ENCODE measurements at regions not wholly inside any gene's neighbourhood (a gene's known extent, or its start where the extent isn't known, plus 50 kb on each side); places are given as distances from the start of the nearest gene placed in this dataset.
A peak's percentile ranks its signal among the peaks of the same experiment; 100 is the strongest.

- H3K9me3 ChIP-seq, result no peaks in the 10 kb centered on the region
- TF ChIP-seq CEBPB (IDR thresholded peaks at IDR 0.05) (no peak), BCL3 (IDR thresholded peaks at IDR 0.05) (no peak), GATA3 (IDR thresholded peaks at IDR 0.05; ENCODE audit: borderline replicate concordance) (no peak), NPAS2 (CRISPR knock-in tag; IDR thresholded peaks at IDR 0.05; ENCODE audit: borderline replicate concordance) (no peak), POLR2AphosphoS2 (conservative IDR thresholded peaks at IDR 0.05; ENCODE audit: low read length) (no peak), KDM5A (IDR thresholded peaks at IDR 0.05) (no peak), PBX3 (IDR thresholded peaks at IDR 0.05) (no peak), SREBF2 (IDR thresholded peaks at IDR 0.05) (no peak), HOXB13 (CRISPR knock-in tag; IDR thresholded peaks at IDR 0.05; ENCODE audit: low read depth) (no peak), RCOR1 (IDR thresholded peaks at IDR 0.05; ENCODE audit: low read depth, low read length) (no peak), HDAC2 (IDR thresholded peaks at IDR 0.05) (no peak), ZC3H11A (IDR thresholded peaks at IDR 0.05) (no peak), MYC (IDR thresholded peaks at IDR 0.05; ENCODE audit: borderline replicate concordance, low read length) (no peak), E2F6 (IDR thresholded peaks at IDR 0.05; ENCODE audit: borderline replicate concordance, low read depth) (no peak), RARB (CRISPR knock-in tag; IDR thresholded peaks at IDR 0.05) (no peak), RAD21 (conservative IDR thresholded peaks at IDR 0.05 in 1 of 2, IDR thresholded peaks at IDR 0.05 in 1 of 2) (no peak), BHLHE40 (IDR thresholded peaks at IDR 0.05; ENCODE audit: low read depth, low read length) (no peak), HES2 (IDR thresholded peaks at IDR 0.05) (no peak), NFE2L2 (conservative IDR thresholded peaks at IDR 0.05; ENCODE audit: low read length) (no peak), JUN (IDR thresholded peaks at IDR 0.05) (no peak)
- 0 out of 6 replicates have a peak overlapping the region, but pooled peaks of 1 of the 2 experiments have one; percentile 10 for H3K27ac ChIP-seq
- peaks cover 14% of the 10 kb centered on the region for H3K4me1 ChIP-seq
- no peak for FAIRE-seq
- no peak overlapping the region for H3K4me2 ChIP-seq
- WGBS (ENCODE audit: missing lambda C conversion rate), result 91% methylated on average over 4 of the region's 4 CpGs
- no peak for DNase-seq (ENCODE audit: low read depth in 1 of 2, low spot score in 1 of 2)
- CTCF ChIA-PET, result no interaction called here
- POLR2A ChIA-PET, result no interaction called here
- no peak for ATAC-seq
- no peak overlapping the region for H3K4me3 ChIP-seq
Measured at GRCh38 chr10:118966850-118967125, 62.7 kb upstream of the NANOS1 start.

GRCh38 chr10:118967160-118967559 is 62.4 kb upstream of the NANOS1 start:
- ChIA-PET POLR2A (no interaction called here), CTCF (no interaction called here)
- H3K27ac ChIP-seq, result no peak overlapping the region
- H3K4me2 ChIP-seq, result no peak overlapping the region
- no peak for DNase-seq (ENCODE audit: low read depth in 1 of 2, low spot score in 1 of 2)
- H3K4me3 ChIP-seq, result no peak overlapping the region
- FAIRE-seq, result no peak
- TF ChIP-seq ZNF302 (CRISPR knock-in tag; IDR thresholded peaks at IDR 0.05) (no peak), CTCF (IDR thresholded peaks at IDR 0.05) (no peak), POLR2AphosphoS2 (conservative IDR thresholded peaks at IDR 0.05; ENCODE audit: low read length) (no peak), HOXA7 (CRISPR knock-in tag; IDR thresholded peaks at IDR 0.05) (no peak), BHLHE40 (IDR thresholded peaks at IDR 0.05; ENCODE audit: low read depth, low read length) (no peak), EHMT2 (IDR thresholded peaks at IDR 0.05; ENCODE audit: low read depth) (no peak), SREBF2 (IDR thresholded peaks at IDR 0.05) (no peak), KDM1A (IDR thresholded peaks at IDR 0.05; ENCODE audit: low read depth) (no peak)
- no peak for ATAC-seq
- 69% methylated on average over 7 of the region's 7 CpGs for WGBS (ENCODE audit: missing lambda C conversion rate)
- H3K9me3 ChIP-seq, result no peaks in the 10 kb centered on the region
- peaks cover 14% of the 10 kb centered on the region for H3K4me1 ChIP-seq
